GM12878 (cell line): ENCODE measurements at regions not wholly inside any gene's neighbourhood (a gene's known extent, or its start where the extent isn't known, plus 50 kb on each side); places are given as distances from the start of the nearest gene placed in this dataset.

Experiments used
- ATAC-seq: fragments of 200-7000 bp; cut with Tn5 transposase; 3 replicates; pipeline ENCODE4 v1.9.1; 2020; ENCODE audit warnings: mild to moderate bottlenecking, moderate library complexity
- BruUV-seq: library from RNA; stranded (reverse); fragments of 400-500 nt; replicated peaks from 2 replicates; lab custom pipeline; 2021; lab: Mats Ljungman, UMichigan
- CTCF ChIA-PET: fragments of 300-600 bp; sonication (Branson Sonifier 250); formaldehyde crosslinking; extraction: SDS; loops from one replicate; lab custom pipeline; 2021; ENCODE audit warnings: inconsistent platforms; lab: Yijun Ruan, JAX
- POLR2A ChIA-PET: fragments of 350-600 bp; formaldehyde crosslinking; extraction: SDS; loops from one replicate; lab custom pipeline; 2021; ENCODE audit warnings: inconsistent platforms; lab: Charles Lee
- RAD21 ChIA-PET: fragments of 300-600 bp; sonication (Branson Sonifier 250); formaldehyde crosslinking; loops from one replicate; lab custom pipeline; 2023; ENCODE audit warnings: antibody characterized with exemption; ENCODE audit not compliant: unreplicated experiment; lab: Charles Lee
- SMC1A ChIA-PET: fragments of 300-600 bp; sonication (Branson Sonifier 250); formaldehyde crosslinking; loops from one replicate; lab custom pipeline; 2023; ENCODE audit not compliant: unreplicated experiment, uncharacterized antibody; lab: Charles Lee
- DNase-seq: peaks from one replicate; pipeline ENCODE4 v3.0.0-alpha.2; 2011; ENCODE audit warnings: low read depth, low spot score
- FAIRE-seq: peaks from 3 replicates; lab custom pipeline; 2011; peaks lifted over from hg19 to GRCh38; lab: Jason Lieb, UNC
- H2AFZ ChIP-seq: 2 replicates; pipeline ENCODE4 v1.6.0; 2011; ENCODE audit warnings: low read depth, low read length, control low read depth; ENCODE audit not compliant: control insufficient read depth
- H3K27ac ChIP-seq: 2 replicates; pipeline ENCODE4 v1.5.1; 2011; ENCODE audit warnings: control low read depth; ENCODE audit not compliant: control insufficient read depth, insufficient read depth
- H3K27me3 ChIP-seq, 2 experiments: replicated peaks in 1 of 2; 2 replicates each; pipeline versions ENCODE4 v1.6.0 to v1.6.1; 2011; ENCODE audit warnings: low read length in 1 of 2; ENCODE audit not compliant: control insufficient read depth in 2 of 2, insufficient read depth in 2 of 2
- H3K36me3 ChIP-seq, 2 experiments: 2 replicates each; pipeline ENCODE4 v1.5.1; 2011; ENCODE audit warnings: low read length in 1 of 2; ENCODE audit not compliant: control insufficient read depth in 2 of 2, insufficient read depth in 2 of 2
- H3K4me1 ChIP-seq: 2 replicates; pipeline ENCODE4 v1.6.1; 2011; ENCODE audit warnings: mild to moderate bottlenecking, low read length, moderate library complexity, mixed read lengths; ENCODE audit not compliant: control insufficient read depth, insufficient read depth
- H3K4me2 ChIP-seq: 2 replicates; pipeline ENCODE4 v1.6.0; 2011; ENCODE audit warnings: control low read depth; ENCODE audit not compliant: control insufficient read depth, insufficient read depth
- H3K4me3 ChIP-seq: fragments of 200-600 bp; sonication (generic); 2 replicates; pipeline ENCODE4 v1.5.1; 2016
- H3K79me2 ChIP-seq: 2 replicates; pipeline ENCODE4 v1.6.0; 2011; ENCODE audit warnings: low read length; ENCODE audit not compliant: control insufficient read depth, insufficient read depth
- H3K9ac ChIP-seq: 2 replicates; pipeline ENCODE4 v1.8.0; 2011; ENCODE audit warnings: low read length, control low read depth, mixed read lengths; ENCODE audit not compliant: control insufficient read depth, insufficient read depth
- H3K9me3 ChIP-seq: replicated peaks from 3 replicates; pipeline ENCODE4 v1.5.1; 2011; ENCODE audit warnings: mild to moderate bottlenecking, low read length; ENCODE audit not compliant: control insufficient read depth, insufficient read depth
- H4K20me1 ChIP-seq: 2 replicates; pipeline ENCODE4 v1.6.0; 2011; ENCODE audit not compliant: control insufficient read depth, insufficient read depth
- EP300 ChIP-seq, 2 experiments: fragments of 150-350 bp in 1 of 2; IDR thresholded peaks; 2 replicates each; pipeline ENCODE4 v1.6.1; 2011 to 2012; ENCODE audit warnings: low read depth in 2 of 2, low read length in 2 of 2, borderline replicate concordance in 1 of 2, improper control_type of control experiment in 1 of 2, inconsistent platforms in 1 of 2; ENCODE audit not compliant: control insufficient read depth in 1 of 2
- ESRRA ChIP-seq: IDR thresholded peaks from 2 replicates; pipeline ENCODE4 v1.6.1; 2012; ENCODE audit warnings: mild to moderate bottlenecking, low read length, improper control_type of control experiment
- HDAC6 ChIP-seq: fragments of 200-600 bp; sonication (generic); IDR thresholded peaks from one replicate; pipeline ENCODE4 v1.8.0; 2017; ENCODE audit warnings: antibody characterized with exemption; ENCODE audit not compliant: unreplicated experiment
- IKZF1 ChIP-seq: fragments of 450-650 bp; conservative IDR thresholded peaks from 2 replicates; pipeline ENCODE4 v1.6.1; 2017; ENCODE audit warnings: antibody characterized with exemption, mild to moderate bottlenecking
- REST ChIP-seq: IDR thresholded peaks from 2 replicates; pipeline ENCODE4 v1.6.1; 2012; ENCODE audit warnings: mild to moderate bottlenecking, low read depth, low read length
- SREBF1 ChIP-seq: IDR thresholded peaks from 2 replicates; pipeline ENCODE4 v1.6.1; 2012; ENCODE audit warnings: mild to moderate bottlenecking, low read length
- ZNF217 ChIP-seq: fragments of 450-650 bp; IDR thresholded peaks from 2 replicates; pipeline ENCODE4 v1.6.1; 2017; ENCODE audit warnings: antibody characterized with exemption, mild to moderate bottlenecking
- WGBS: methylation state at CpG from one replicate; pipeline ENCODE4 v1.1.6; 2016; ENCODE audit warnings: low lambda C conversion rate; ENCODE audit not compliant: insufficient replicate concordance, insufficient coverage; ENCODE audit errors: missing lambda C conversion rate; 5-methylcytosine and 5-hydroxymethylcytosine counted together
- in situ Hi-C: fragments of 300-500 bp; cut with MboI; formaldehyde crosslinking; loops from 9 replicates; pipeline ENCODE4 v1.14.3; 2018; ENCODE audit warnings: mixed read lengths
- intact Hi-C: fragments of 100-400 bp; cut with micrococcal nuclease; formaldehyde crosslinking; loops from one replicate; pipeline ENCODE4 v1.14.2; 2022; ENCODE audit not compliant: unreplicated experiment

GRCh38 chr2:187985195-187985594 lies 306.5 kb upstream of the GULP1 start:
- no peak for FAIRE-seq
- no peaks in the 10 kb centered on the region for H3K9me3 ChIP-seq
- DNase-seq, result no peak
- no peak overlapping the region for H3K4me2 ChIP-seq
- H3K36me3 ChIP-seq, result no peaks in the 10 kb centered on the region
- no peak for ATAC-seq
- no TSS peak for BruUV-seq
- no peak for TF ChIP-seq REST
- TF ChIP-seq HDAC6, result no peak
- TF ChIP-seq ESRRA, result no peak
- TF ChIP-seq SREBF1, result no peak
- no peak for TF ChIP-seq ZNF217
- no peak for TF ChIP-seq EP300 (IDR thresholded peaks at IDR 0.05; ENCODE audit: borderline replicate concordance in 1 of 2, control insufficient read depth in 1 of 2, low read depth in 2 of 2, low read length in 2 of 2)
- TF ChIP-seq IKZF1, result no peak
- H2AFZ ChIP-seq, result no peak overlapping the region
- SMC1A ChIA-PET, result no interaction called here
- CTCF ChIA-PET, result no interaction called here
- POLR2A ChIA-PET, result no interaction called here
- no peaks in the 10 kb centered on the region for H3K4me1 ChIP-seq
- H3K79me2 ChIP-seq, result no peaks in the 10 kb centered on the region
- no peak overlapping the region for H3K4me3 ChIP-seq
- 20% methylated on average over 2 of the region's 2 CpGs for WGBS
- RAD21 ChIA-PET, result no interaction called here
- in situ Hi-C loops (no loop called here), intact Hi-C loops (no loop called here)
- H3K9ac ChIP-seq, result no peak overlapping the region
- no peaks in the 10 kb centered on the region for H4K20me1 ChIP-seq
- H3K27ac ChIP-seq, result no peak overlapping the region
- H3K27me3 ChIP-seq, result no peaks in the 10 kb centered on the region
